ENCODE measurements at regions not wholly inside any gene's neighbourhood (a gene's known extent, or its start where the extent isn't known, plus 50 kb on each side); places are given as distances from the start of the nearest gene placed in this dataset.

DNA sequence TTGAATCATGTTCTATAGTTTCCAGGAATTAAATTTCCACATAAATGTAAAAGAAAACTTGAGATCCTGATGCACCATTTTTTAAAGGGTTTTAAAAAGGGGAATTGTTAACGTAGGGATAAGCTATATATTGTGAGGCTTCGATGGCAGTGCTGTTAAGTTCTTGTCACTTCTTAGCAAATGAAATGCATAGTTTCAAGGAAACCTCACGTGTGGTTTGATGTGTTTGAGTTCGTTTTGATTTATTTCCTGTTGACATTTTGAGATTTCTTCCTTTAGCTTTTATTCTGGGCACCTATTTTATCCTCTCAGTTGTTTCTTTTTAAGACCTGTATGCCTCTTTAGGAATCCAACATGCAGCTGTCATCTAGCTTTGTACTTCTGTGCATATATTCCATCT is 301.0 kb downstream of the DOCK8 start:
- no peak for DNase-seq

DNA sequence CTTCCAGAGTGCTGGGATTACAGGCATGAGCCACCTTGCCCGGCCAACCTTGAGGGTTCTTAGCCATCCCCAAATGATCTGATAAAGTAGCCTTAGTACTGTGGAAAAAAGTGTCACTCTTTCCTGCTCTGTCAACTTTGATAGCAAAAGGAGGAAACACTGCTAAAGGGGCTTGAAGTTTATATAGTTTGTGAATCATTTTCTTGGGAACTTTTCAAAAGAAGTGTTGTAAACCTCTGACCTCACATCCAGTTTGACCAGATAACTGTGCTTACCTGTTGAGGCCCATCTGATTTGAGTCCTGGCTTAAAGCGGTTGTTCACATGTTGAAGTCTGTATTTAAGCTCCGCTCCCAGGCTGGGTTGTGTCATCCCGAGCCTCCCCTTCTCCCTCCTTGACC is 303.3 kb downstream of the DOCK8 start:
- no peak for DNase-seq

- DNase-seq, result no peak
These were observed 303.9 kb downstream of the DOCK8 start for GRCh38 chr9:518540-518939.

- DNase-seq, result no peak
These were observed 304.9 kb downstream of the DOCK8 start for GRCh38 chr9:519579-519978.

GRCh38 chr9:520302-520701 is 305.6 kb downstream of the DOCK8 start:
- no peak for DNase-seq

- no peak for DNase-seq
These were observed 307.5 kb downstream of the DOCK8 start for GRCh38 chr9:522190-522589.

GRCh38 chr9:522658-523057 is 308.0 kb downstream of the DOCK8 start:
- no peak for DNase-seq

- no peak for DNase-seq
These were observed 308.8 kb downstream of the DOCK8 start for GRCh38 chr9:523444-523843.

DNA sequence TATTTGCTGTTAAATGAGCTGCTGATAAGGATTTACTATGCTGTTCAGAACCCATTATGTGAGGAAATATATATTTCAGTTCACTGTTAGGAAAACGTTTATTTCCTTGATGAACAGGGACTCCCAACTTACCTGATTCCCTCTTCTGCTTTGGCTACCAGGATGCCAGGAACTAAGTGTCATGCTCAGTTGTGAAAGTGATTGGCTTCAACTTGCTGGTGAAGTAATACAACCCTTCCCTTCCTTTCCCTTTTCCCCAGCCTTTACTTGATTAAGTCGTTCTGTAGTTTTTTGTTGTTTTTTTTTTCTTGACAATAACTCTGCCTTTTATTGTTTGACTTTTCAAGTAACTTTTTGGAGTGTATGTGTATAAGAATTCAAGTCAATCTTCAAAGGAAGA is 309.3 kb downstream of the DOCK8 start:
- DNase-seq, result no peak

- no peak for DNase-seq
These were observed 312.4 kb downstream of the DOCK8 start for GRCh38 chr9:526904-527591.

DNA sequence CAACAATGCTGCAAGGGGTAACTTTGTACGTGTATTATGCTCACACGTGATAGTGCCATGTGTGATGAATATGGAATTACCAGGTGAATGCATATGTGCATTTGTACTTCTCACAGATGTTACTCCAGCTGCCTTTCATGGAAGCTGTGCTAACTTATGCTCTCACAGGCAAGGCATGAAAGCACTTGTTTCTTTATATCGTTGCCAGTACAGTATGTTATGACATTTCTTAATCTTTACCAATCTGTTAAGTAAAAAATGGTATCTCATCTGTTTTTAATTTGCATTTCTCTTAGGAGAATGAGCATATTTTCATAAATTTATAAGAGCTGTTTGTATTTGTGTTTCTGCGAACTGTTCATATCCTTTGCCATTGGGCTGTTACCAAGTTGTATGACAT is 311.8 kb upstream of the DMRT1 start:
- no peak for DNase-seq

DNA sequence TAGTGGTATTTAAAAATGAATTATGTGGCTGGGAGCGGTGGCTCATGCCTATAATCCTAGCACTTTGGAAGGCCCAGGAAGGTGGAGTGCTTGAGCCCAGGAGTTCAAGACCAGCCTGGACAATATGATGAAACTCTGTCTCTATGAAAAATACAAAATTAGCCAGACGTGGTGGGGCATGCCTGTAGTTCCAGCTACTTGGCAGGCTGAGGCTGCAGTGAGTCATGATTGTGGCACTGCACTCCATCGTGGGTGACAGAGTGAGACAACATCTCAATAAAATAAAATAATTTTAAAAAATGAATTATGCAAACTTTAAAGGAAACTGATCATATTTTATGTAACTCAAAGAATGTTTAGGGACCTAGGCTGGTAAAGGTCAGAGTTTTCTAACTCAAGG is 310.8 kb upstream of the DMRT1 start:
- DNase-seq, result no peak

- no peak for DNase-seq
These were observed 308.8 kb upstream of the DMRT1 start for GRCh38 chr9:532707-533106.

GRCh38 chr9:534886-535285 is 306.6 kb upstream of the DMRT1 start:
- no peak for DNase-seq

- DNase-seq, result no peak
These were observed 306.1 kb upstream of the DMRT1 start for GRCh38 chr9:535356-535755.

DNA sequence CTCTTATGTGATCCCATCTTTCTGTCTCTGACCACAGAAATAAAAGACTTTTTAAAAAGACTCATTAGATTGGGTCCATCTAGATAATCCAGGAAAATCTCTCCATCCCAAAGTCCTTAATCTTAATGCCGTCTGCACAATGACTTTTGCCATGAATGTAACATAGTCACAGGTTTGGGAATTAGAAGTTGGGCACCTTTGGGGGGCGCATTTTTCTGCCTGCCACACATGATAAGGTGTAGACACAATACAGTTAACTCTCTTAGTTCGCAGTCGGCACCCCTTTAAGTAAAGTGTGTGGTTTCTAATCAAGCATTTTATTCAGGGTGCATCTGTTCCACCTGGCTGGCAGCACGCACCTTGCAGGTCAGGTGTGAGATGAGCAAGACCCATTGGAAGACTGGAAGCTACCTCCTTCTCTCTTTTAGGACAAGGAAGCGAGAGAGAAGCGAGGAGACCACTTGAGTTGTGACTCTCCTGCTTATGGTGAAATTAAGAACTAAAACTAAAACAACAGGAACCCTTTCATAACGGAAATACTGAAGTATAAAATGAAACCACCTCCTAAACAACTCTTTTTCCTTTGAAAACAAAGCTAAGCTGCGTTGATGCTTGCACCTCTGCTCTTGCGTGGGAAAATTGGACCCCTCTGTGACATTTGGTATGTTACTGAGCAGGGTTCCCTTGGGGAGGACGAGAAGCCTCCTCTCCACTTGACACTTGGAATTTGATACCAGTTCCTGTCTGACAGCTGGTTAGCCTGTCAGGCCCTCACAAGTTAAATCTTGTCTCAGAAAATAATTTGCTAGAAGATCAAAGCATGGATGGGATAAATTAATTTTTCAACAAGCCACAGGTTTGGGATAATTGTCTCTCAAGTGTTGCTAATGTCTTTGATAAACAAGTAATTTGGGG is 304.6 kb upstream of the DMRT1 start:
- no peak for DNase-seq

DNA sequence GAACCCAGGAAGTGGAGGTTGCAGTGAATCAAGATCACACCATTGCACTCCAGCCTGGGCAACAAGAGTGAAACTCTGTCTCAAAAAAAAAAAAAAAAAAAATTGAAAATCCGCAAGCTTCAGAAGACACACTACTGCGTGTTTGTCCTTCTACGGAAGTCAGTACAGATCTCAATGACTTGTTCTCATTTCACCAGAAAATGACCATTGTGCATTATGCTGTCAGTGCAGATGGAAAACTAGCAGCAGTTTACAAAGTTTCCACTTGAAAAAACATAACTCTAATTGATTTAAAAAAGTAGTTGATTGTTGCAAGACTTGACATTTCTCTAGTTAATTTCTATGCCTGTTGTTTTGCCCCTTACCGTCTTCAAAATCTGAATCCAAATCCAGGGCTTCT is 298.0 kb upstream of the DMRT1 start:
- no peak for DNase-seq

GRCh38 chr9:545480-545879 is 296.0 kb upstream of the DMRT1 start:
- DNase-seq, result no peak

DNA sequence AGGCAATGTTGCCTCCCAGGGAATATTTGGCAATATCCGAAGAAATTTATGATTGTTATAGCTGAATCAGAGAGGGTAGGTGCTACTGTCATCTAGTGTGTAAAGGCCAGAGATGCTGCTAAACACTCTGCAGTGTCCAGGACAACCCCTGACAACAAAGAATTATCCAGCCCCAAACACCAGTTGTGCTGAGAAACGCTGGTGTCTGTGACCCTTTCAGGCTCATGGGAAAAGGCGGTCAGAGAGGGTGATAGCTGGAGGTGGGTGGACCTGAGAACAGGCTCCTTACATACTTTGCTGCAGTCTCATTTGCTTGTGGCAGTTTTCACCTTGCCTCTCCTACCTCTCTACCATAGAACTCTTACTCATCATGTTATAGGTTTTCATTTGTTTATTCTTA is 295.3 kb upstream of the DMRT1 start:
- no peak for DNase-seq

DNA sequence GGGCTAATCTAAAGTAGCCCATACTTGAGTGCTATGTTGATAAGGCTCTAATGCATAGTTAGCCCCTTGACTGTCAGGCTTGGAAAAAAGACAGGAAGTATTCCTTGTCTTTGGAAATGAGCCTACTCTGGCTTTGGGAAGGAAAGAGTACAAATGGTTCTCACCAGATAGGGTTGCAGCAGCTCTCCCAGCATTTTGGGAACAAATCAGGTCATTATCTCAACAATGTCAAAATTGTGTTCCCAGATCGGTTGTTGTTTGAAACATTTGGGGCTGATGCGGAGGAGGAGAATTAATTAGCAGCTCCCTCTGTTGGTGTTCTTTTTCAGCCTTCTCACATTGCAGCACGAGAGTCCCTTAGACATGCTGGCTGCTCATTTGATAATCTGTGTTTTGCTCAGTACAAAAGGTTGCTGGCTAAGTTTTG is 294.7 kb upstream of the DMRT1 start:
- DNase-seq, result no peak

- no peak for DNase-seq
These were observed 294.2 kb upstream of the DMRT1 start for GRCh38 chr9:547314-547713.

DNA sequence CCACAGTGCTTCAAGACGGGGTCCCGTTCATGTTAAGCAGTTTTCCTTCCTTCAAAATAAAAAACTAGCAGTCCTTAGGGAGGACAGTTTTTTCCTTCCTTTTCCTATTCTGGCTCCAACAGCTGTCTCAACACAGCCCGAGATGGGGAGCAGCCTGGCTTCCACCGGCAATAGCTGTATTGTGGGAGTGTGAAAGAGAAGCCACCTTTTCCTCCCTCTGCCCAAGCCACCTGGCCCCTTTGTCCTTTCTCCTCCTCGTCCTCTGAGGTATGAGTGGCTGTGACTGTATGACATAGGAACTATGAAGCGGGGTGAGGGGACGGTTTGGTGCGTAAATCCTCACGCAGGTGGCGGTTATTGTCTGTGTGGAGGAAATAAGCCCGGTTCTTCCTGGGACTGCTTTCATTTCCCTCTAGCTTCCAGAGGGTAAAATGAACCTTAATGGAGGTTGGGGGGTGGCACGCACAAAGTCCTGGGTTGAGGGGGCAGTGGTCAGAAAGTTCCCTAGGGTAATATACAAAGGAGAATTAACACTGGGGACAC is 292.0 kb upstream of the DMRT1 start:
- no peak for DNase-seq

DNA sequence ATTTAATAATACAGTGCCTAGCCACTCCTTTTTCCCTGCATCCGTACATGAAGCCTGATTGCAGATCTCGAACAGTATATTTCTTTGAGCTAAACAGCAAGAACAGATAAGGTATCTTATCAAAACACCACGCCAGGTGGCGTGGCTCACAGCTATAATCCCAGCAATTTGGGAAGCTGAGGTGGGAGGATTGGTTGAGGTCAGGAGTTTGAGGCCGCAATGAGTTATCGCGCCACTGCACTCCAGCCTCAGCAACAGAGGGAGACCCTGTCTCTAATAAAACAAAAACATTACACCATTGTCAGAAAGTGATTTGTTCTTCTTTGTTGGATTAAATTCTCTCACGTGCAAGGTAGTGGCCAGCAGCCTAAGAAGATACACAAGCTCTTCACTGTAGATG is 291.2 kb upstream of the DMRT1 start:
- DNase-seq, result no peak

Data from GF-D8 (cell line).